Skeletal muscle cell (primary cell): ENCODE measurements at regions not wholly inside any gene's neighbourhood (a gene's known extent, or its start where the extent isn't known, plus 50 kb on each side); places are given as distances from the start of the nearest gene placed in this dataset.
A peak's percentile ranks its signal among the peaks of the same experiment; 100 is the strongest.
"Not testable (repeated sequence)": the region's sequence is repeated elsewhere in the genome, so short reads cannot be mapped to it uniquely, and the experiment has no call there.

Experiments
- DNase-seq: peaks from one replicate; pipeline ENCODE4 v3.0.0-alpha.2; 2010; ENCODE audit warnings: low read depth
- H3K4me3 ChIP-seq: 2 replicates; pipeline ENCODE4 v1.5.1; 2011; ENCODE audit warnings: low read depth, mild to moderate bottlenecking, control low read depth, low read length, moderate library complexity

GRCh38 chr2:186327251-186327868 lies 158.7 kb upstream of the ZC3H15 start:
- no peak for DNase-seq
- H3K4me3 ChIP-seq = no peak overlapping the region

- DNase-seq = no peak
- no peak overlapping the region for H3K4me3 ChIP-seq
Observed at GRCh38 chr2:186328838-186329237, 157.2 kb upstream of the ZC3H15 start.

GRCh38 chr2:186330050-186330449 lies 156.0 kb upstream of the ZC3H15 start:
- H3K4me3 ChIP-seq = no peak overlapping the region
- no peak for DNase-seq

- DNase-seq = peak; percentile 18
- no peak overlapping the region for H3K4me3 ChIP-seq
Observed at GRCh38 chr2:186339716-186340115, 146.3 kb upstream of the ZC3H15 start.

GRCh38 chr2:186342029-186342428 lies 144.0 kb upstream of the ZC3H15 start:
- DNase-seq = no peak
- H3K4me3 ChIP-seq = no peak overlapping the region

- H3K4me3 ChIP-seq = no peak overlapping the region
- no peak for DNase-seq
Observed at GRCh38 chr2:186345745-186346144, 140.3 kb upstream of the ZC3H15 start.

GRCh38 chr2:186346216-186346615 lies 139.8 kb upstream of the ZC3H15 start:
- H3K4me3 ChIP-seq = no peak overlapping the region
- no peak for DNase-seq

GRCh38 chr2:186347472-186347871 lies 138.6 kb upstream of the ZC3H15 start:
- no peak overlapping the region for H3K4me3 ChIP-seq
- peak; percentile 7 for DNase-seq

- H3K4me3 ChIP-seq = no peak overlapping the region
- no peak for DNase-seq
Observed at GRCh38 chr2:186348200-186348599, 137.9 kb upstream of the ZC3H15 start.

GRCh38 chr2:186349508-186349907 lies 136.6 kb upstream of the ZC3H15 start:
- H3K4me3 ChIP-seq = no peak overlapping the region
- DNase-seq = peak; percentile 51

- DNase-seq, H3K4me3 ChIP-seq: not testable (repeated sequence)
Observed at GRCh38 chr2:186354160-186354559, 131.9 kb upstream of the ZC3H15 start.

- H3K4me3 ChIP-seq = no peak overlapping the region
- DNase-seq = no peak
Observed at GRCh38 chr2:186365406-186365805, 120.7 kb upstream of the ZC3H15 start.

- no peak for DNase-seq
- H3K4me3 ChIP-seq = no peak overlapping the region
Observed at GRCh38 chr2:186379052-186379451, 107.0 kb upstream of the ZC3H15 start.

- H3K4me3 ChIP-seq = no peak overlapping the region
Observed at GRCh38 chr2:186380805-186381204, 105.3 kb upstream of the ZC3H15 start.

GRCh38 chr2:186381573-186381972 lies 104.5 kb upstream of the ZC3H15 start:
- no peak overlapping the region for H3K4me3 ChIP-seq
- DNase-seq = no peak

More at GRCh38 chr2:186380805-186381204, 105.3 kb upstream of the ZC3H15 start:
- DNase-seq = no peak

- H3K4me3 ChIP-seq = no peak overlapping the region
- DNase-seq = no peak
Observed at GRCh38 chr2:186382932-186383331, 103.1 kb upstream of the ZC3H15 start.

- DNase-seq = no peak
- H3K4me3 ChIP-seq = no peak overlapping the region
Observed at GRCh38 chr2:186384226-186384625, 101.8 kb upstream of the ZC3H15 start.

- H3K4me3 ChIP-seq, DNase-seq: not testable (repeated sequence)
Observed at GRCh38 chr2:186385638-186386201, 100.3 kb upstream of the ZC3H15 start.

GRCh38 chr2:186399082-186399644 lies 86.9 kb upstream of the ZC3H15 start:
- no peak overlapping the region for H3K4me3 ChIP-seq
- no peak for DNase-seq

- no peak for DNase-seq
- H3K4me3 ChIP-seq = no peak overlapping the region
Observed at GRCh38 chr2:186405842-186406241, 80.2 kb upstream of the ZC3H15 start.

GRCh38 chr2:186407611-186408010 lies 78.4 kb upstream of the ZC3H15 start:
- DNase-seq = no peak

More at GRCh38 chr2:186407611-186408010, 78.4 kb upstream of the ZC3H15 start:
- H3K4me3 ChIP-seq = no peak overlapping the region
